ENCODE measurements at regions not wholly inside any gene's neighbourhood (a gene's known extent, or its start where the extent isn't known, plus 50 kb on each side); places are given as distances from the start of the nearest gene placed in this dataset.
"Not testable (repeated sequence)": the region's sequence is repeated elsewhere in the genome, so short reads cannot be mapped to it uniquely, and the experiment has no call there.

DNA sequence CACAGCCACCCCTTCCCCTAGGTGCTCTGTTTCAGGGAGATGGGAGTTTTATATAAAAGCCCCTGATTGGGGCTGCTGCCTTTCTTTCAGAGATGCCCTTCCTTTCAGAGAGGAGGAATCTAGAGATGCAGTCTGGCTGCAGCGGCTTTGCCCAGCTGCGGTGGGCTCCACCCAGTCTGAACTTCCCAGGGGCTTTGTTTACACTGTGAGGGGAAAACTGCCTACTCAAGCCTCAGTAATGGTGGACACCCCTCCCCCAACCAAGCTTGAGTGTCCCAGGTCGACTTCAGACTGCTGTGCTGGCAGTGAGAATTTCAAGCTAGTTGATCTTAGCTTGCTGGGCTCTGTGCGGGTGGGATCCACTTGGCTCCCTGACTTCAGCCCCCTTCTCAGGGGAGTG lies 148.4 kb upstream of the CXCR4 start:
- not testable (repeated sequence) for TF ChIP-seq CHD2 (IDR thresholded peaks at IDR 0.05; ENCODE audit: low read depth, low read length); XRCC3 (IDR thresholded peaks at IDR 0.05); POLR2A (conservative IDR thresholded peaks at IDR 0.05); ZC3H4 (CRISPR knock-in tag; IDR thresholded peaks at IDR 0.05; ENCODE audit: borderline replicate concordance); SMARCC2 (IDR thresholded peaks at IDR 0.05; ENCODE audit: low read depth); EGR1 (conservative IDR thresholded peaks at IDR 0.05)
- TF ChIP-seq, protein P1, sequence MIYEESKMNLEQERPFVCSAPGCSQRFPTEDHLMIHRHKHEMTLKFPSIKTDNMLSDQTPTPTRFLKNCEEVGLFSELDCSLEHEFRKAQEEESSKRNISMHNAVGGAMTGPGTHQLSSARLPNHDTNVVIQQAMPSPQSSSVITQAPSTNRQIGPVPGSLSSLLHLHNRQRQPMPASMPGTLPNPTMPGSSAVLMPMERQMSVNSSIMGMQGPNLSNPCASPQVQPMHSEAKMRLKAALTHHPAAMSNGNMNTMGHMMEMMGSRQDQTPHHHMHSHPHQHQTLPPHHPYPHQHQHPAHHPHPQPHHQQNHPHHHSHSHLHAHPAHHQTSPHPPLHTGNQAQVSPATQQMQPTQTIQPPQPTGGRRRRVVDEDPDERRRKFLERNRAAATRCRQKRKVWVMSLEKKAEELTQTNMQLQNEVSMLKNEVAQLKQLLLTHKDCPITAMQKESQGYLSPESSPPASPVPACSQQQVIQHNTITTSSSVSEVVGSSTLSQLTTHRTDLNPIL (CRISPR knock-in tag; IDR thresholded peaks at IDR 0.05) = not testable (repeated sequence)
